ENCODE measurements at regions not wholly inside any gene's neighbourhood (a gene's known extent, or its start where the extent isn't known, plus 50 kb on each side); places are given as distances from the start of the nearest gene placed in this dataset.

- TF ChIP-seq CTCF (conservative IDR thresholded peaks at IDR 0.05) (no peak), ZFX (IDR thresholded peaks at IDR 0.05) (no peak)
Measured at GRCh38 chr2:41900101-41900577, 147.7 kb upstream of the PKDCC start.
